D721Med (cell line): ENCODE measurements at regions not wholly inside any gene's neighbourhood (a gene's known extent, or its start where the extent isn't known, plus 50 kb on each side); places are given as distances from the start of the nearest gene placed in this dataset.

Experiments used
- DNase-seq: peaks from one replicate; pipeline ENCODE4 v3.0.0; 2011; ENCODE audit warnings: low spot score; ENCODE audit not compliant: insufficient read length
- FAIRE-seq: peaks from 2 replicates; lab custom pipeline; 2011; peaks lifted over from hg19 to GRCh38; lab: Jason Lieb, UNC
- CTCF ChIP-seq: IDR thresholded peaks from 2 replicates; pipeline ENCODE4 v1.5.1; 2012; ENCODE audit warnings: mild to moderate bottlenecking, control low read depth; ENCODE audit not compliant: insufficient read depth; ENCODE audit errors: missing control alignments

DNA sequence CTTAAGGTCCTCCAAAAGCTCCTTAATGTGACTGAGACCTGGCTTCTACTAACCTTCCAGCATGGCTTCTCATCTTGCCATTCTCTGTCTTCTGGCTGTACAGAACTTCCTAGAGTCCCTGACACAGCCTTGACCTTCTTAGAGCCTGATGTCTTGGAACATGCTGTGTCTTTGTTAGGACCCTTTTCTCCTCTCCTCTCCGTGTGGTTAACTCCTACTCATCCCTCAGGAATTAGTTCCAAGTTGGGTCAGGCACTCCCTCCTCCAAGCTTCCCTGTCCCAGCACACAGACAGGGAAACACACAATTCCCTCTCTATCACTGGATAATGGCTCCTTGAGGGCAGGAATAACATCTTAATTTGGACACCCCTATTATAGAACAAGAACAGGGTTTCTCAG, 275.4 kb upstream of the USP24 start:
- FAIRE-seq (no peak), DNase-seq (no peak)
- TF ChIP-seq CTCF = no peak

DNA sequence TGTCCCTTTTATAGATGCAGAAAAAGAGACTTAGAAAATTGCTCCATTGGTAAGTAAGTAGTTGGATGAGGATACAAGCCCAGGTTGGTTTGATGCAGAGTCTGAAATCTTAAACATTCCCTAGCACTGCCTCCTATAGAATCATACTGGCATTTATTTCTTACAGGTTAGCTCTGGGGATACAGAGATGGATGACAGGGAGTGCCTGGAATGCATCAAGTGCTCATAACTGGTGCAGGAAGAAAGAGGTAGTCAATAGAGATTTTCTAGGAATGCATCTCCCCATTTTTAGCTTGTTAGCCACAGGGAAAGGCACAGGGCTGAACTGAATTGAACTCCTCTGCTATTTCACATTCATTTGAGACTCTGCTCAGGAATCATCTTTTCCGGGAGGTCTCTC, 269.0 kb upstream of the USP24 start:
- TF ChIP-seq CTCF = no peak
- DNase-seq (no peak), FAIRE-seq (no peak)

DNA sequence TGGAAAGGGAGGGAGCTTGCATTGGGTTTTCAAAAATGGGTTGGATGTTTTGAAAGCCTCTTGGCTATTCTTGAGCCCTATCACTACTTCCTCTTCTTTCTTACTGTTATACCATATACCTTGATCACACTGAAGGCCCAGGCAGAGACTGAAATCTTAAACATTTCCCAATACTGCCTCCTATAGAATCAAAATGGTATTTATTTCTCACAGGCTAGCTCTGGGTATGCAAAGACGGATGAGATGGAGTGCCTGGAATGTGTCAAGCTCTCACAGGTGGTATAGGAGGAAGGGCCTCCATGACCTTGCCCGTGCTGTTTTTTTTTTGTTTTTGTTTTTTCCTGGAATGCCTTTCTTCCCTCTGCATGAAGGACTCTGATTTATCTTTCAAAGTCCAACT, 268.4 kb upstream of the USP24 start:
- DNase-seq (no peak), FAIRE-seq (no peak)
- no peak for TF ChIP-seq CTCF

DNA sequence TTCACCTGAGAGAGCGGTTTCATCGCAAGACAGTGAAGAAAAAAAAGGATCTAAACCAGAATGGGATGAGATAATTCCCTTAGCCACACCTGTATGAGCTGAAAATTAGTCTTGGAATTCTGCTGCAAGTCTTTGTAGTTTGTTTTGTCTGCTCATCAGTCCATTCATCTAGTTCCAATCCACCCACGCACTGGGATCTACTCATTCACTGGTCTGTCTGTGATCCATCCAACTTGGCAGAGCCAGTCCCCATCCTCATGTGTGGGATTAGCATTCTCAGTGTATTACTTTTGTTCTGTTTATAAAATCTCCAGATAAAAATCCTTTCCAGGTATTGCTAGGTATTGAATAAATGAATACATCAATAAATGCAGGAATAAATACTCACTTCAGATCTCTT, 266.5 kb upstream of the USP24 start:
- FAIRE-seq = no peak
- no peak for TF ChIP-seq CTCF
- no peak for DNase-seq

- no peak for FAIRE-seq
- TF ChIP-seq CTCF = no peak
- no peak for DNase-seq
Measured at GRCh38 chr1:55480029-55480795, 265.0 kb upstream of the USP24 start.

DNA sequence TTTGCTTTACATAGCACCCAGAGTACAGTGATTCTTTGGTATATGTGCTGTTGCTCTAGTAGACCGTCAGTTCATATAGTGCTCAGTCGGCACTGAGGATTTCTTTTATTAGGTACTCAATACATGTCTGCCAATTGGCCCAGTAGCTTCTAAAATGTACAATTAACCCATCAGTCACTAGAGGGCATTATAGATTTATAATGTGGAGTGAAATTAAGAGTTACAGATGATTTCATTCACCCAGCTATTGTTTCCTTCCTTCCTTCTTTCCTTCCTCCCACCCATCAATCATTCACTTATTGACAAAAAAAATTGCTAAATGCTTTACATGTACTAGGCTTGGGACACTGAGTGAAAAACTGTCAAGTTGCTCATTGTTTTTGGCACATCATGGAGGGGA, 263.6 kb upstream of the USP24 start:
- TF ChIP-seq CTCF = peak; percentile 51
- no peak for FAIRE-seq
- DNase-seq = no peak

DNA sequence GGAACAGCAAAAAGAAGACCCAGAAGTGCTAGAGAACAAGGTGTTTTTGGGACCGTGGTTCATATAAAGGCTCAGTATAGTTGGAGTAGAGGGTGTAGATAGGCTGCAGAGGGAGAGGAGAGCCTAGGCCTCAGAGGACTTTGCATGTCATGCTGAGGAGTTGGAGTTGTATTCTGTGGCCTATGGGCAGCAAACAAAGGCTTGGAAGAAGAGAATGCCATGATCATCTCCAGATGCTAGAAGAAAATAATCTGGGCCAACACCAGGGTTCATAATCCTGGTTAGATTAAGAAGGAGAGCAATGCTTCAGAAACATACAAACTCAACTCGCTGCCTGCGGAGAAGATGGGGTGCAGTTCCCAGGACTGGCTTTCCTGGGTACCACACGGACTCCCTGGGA, 262.8 kb upstream of the USP24 start:
- no peak for FAIRE-seq
- no peak for DNase-seq
- TF ChIP-seq CTCF = no peak
